T-cell (primary cell): ENCODE measurements at regions not wholly inside any gene's neighbourhood (a gene's known extent, or its start where the extent isn't known, plus 50 kb on each side); places are given as distances from the start of the nearest gene placed in this dataset.

ENCODE experiments used
- ATAC-seq, 4 experiments: fragments of 200-7000 bp in 3 of 4; fragments of 150-1000 bp in 1 of 4; cut with Tn5 transposase; replicated peaks in 1 of 4; 1 replicate in 3 of 4; 2 replicates in 1 of 4; pipeline ENCODE4 v1.10.0; 2021; ENCODE audit warnings: moderate library complexity in 3 of 4, mild to moderate bottlenecking in 2 of 4, moderate number of reproducible peaks in 1 of 4
- CTCF ChIA-PET, 2 donors: fragments of 300-600 bp; sonication (Branson Sonifier 250); formaldehyde crosslinking; loops; one replicate each; lab custom pipeline; 2022; ENCODE audit warnings: antibody characterized with exemption in 2 of 2; lab: Charles Lee
- POLR2A ChIA-PET, 2 donors: fragments of 300-600 bp; sonication (Branson Sonifier 250); formaldehyde crosslinking; loops; one replicate each; lab custom pipeline; 2022; ENCODE audit warnings: antibody characterized with exemption in 2 of 2; lab: Charles Lee
- DNase-seq, 35 experiments: peaks; one replicate each; pipeline versions ENCODE4 v3.0.0 to v3.0.0-alpha.2; 2013 to 2023
- H3K27ac ChIP-seq: one replicate; pipeline ENCODE4 v1.5.1; 2013; ENCODE audit warnings: low read length
- H3K27me3 ChIP-seq, 2 experiments: replicated peaks in 1 of 2; 1 replicate in 1 of 2; 2 replicates in 1 of 2; pipeline versions ENCODE4 v1.6.1 to v1.7.0; 2013; ENCODE audit warnings: low read length in 1 of 2, mixed read lengths in 1 of 2; ENCODE audit not compliant: control insufficient read depth in 2 of 2, insufficient read depth in 2 of 2; ENCODE audit errors: extremely low read depth in 1 of 2
- H3K36me3 ChIP-seq, 2 donors: 1 replicate in 1 of 2; 2 replicates in 1 of 2; pipeline versions ENCODE4 v1.6.1 to v1.7.0; 2013; ENCODE audit warnings: low read length in 1 of 2; ENCODE audit not compliant: control insufficient read depth in 2 of 2, insufficient read depth in 1 of 2; ENCODE audit errors: extremely low read depth in 1 of 2
- H3K4me1 ChIP-seq, 2 experiments: 1 replicate in 1 of 2; 2 replicates in 1 of 2; pipeline versions ENCODE4 v1.6.1 to v1.7.0; 2013; ENCODE audit warnings: low read length in 2 of 2, mixed read lengths in 1 of 2; ENCODE audit not compliant: insufficient read depth in 2 of 2, control insufficient read depth in 1 of 2; ENCODE audit errors: extremely low read depth in 1 of 2
- H3K4me3 ChIP-seq, 2 donors: 1 replicate in 1 of 2; 2 replicates in 1 of 2; pipeline versions ENCODE4 v1.5.1 to v1.7.0; 2013; ENCODE audit warnings: mild to moderate bottlenecking in 2 of 2, low read length in 1 of 2, moderate library complexity in 1 of 2; ENCODE audit not compliant: control insufficient read depth in 1 of 2; ENCODE audit errors: extremely low read depth in 1 of 2
- H3K9me3 ChIP-seq: 2 replicates; pipeline ENCODE4 v1.7.0; 2013
- H3K27ac Mint-ChIP-seq, 2 donors: one replicate each; pipeline ENCODE4 v1.8.0; 2020 to 2021; ENCODE audit warnings: mild to moderate bottlenecking in 2 of 2, mixed read lengths in 2 of 2
- H3K27me3 Mint-ChIP-seq, 2 donors: one replicate each; pipeline ENCODE4 v1.8.0; 2021 to 2022; ENCODE audit warnings: mixed read lengths in 2 of 2
- H3K36me3 Mint-ChIP-seq: one replicate; pipeline ENCODE4 v1.8.0; 2021; ENCODE audit warnings: mixed read lengths
- H3K4me1 Mint-ChIP-seq, 3 donors: one replicate each; pipeline ENCODE4 v1.8.0; 2020 to 2022; ENCODE audit warnings: mixed read lengths in 3 of 3, mild to moderate bottlenecking in 1 of 3
- H3K4me3 Mint-ChIP-seq, 3 donors: one replicate each; pipeline ENCODE4 v1.8.0; 2020 to 2022; ENCODE audit warnings: mild to moderate bottlenecking in 3 of 3, mixed read lengths in 3 of 3, moderate library complexity in 3 of 3
- H3K9me3 Mint-ChIP-seq, 3 donors: one replicate each; pipeline ENCODE4 v1.8.0; 2020 to 2022; ENCODE audit warnings: mixed read lengths in 3 of 3
- WGBS: methylation state at CpG from one replicate; pipeline ENCODE4 v1.1.5; 2013; ENCODE audit warnings: missing lambda C conversion rate; ENCODE audit not compliant: insufficient coverage; 5-methylcytosine and 5-hydroxymethylcytosine counted together

DNA sequence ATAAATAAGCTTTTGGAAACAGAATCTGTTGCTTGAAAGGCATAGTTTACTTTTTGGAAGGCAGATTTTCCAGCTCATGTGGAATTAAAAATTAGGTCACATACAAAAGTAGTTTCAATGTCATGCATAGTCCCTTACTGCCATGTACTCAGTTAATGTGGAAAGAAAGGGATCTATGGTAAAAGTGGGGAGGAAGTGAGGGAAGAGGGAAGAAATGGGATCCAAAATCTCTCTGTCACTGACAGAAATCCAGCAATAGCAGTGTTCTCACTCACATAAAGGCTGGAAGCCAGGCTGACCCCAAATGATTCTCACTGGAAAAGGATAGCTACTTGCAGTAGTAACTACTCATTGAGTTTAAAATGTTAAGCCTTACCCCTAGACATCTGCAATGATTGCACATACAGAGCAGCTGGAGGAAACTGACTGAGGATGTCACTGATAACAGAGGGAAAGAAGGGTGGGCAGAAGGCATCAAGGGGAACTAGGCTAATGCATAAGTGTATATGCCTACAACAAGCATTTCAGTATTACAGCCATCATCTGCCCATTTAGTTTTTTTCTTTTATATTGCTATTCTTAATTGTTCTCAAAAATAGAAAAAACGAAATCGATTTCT, 445.6 kb downstream of the FAT4 start:
- ChIA-PET CTCF (no interaction called here), POLR2A (interaction anchor here in 1 of 2 donors (0.6 kb wide), 1 partner anchor 16 kb away, joined by 5 read pairs; no protein-coding TSS in a partner anchor)
- Histone ChIP-seq H3K27me3 (no peaks in the 10 kb centered on the region), H3K36me3 (no peaks in the 10 kb centered on the region), H3K27ac (no peak overlapping the region), H3K9me3 (no peaks in the 10 kb centered on the region), H3K4me3 (no peak overlapping the region), H3K4me1 (no peaks in the 10 kb centered on the region)
- H3K27me3 Mint-ChIP-seq, result no peaks in the 10 kb centered on the region
- no peak for ATAC-seq
- no peak for DNase-seq
- no peak overlapping the region for H3K27ac Mint-ChIP-seq
- H3K4me1 Mint-ChIP-seq, result no peaks in the 10 kb centered on the region
- H3K36me3 Mint-ChIP-seq, result no peaks in the 10 kb centered on the region
- H3K4me3 Mint-ChIP-seq, result no peak overlapping the region
- WGBS, result no CpG with 5 or more reads among the region's 2 CpGs
- H3K9me3 Mint-ChIP-seq, result peaks cover 0 to 4% (median 3%) of the 10 kb centered on the region in 3 donors

DNA sequence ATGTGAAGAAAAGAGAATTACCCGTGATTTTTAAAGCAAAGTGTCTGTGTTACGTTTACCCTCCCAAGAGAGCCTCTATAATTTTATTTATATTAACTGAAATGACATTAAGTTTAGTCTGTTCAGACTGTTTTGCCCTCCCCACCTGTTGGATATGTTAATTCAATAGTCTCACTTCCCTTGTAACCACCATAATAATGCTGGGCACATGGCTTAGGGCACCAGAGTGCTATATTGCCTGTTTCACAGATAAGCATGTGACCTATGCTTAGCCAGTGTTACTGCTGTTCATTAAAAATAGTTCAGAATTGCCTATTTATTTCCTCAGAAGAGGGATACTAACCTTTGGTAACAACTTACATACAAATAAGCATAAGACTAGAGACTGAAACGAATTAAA, 446.2 kb downstream of the FAT4 start:
- DNase-seq, result no peak
- no peak for ATAC-seq
- POLR2A ChIA-PET, result interaction anchor here in 1 of 2 donors (0.6 kb wide), 1 partner anchor 17 kb away, joined by 5 read pairs; no protein-coding TSS in a partner anchor
- Mint-ChIP-seq H3K4me3 (no peak overlapping the region), H3K27ac (no peak overlapping the region), H3K27me3 (no peaks in the 10 kb centered on the region), H3K9me3 (peaks cover 0 to 4% (median 0%) of the 10 kb centered on the region in 3 donors), H3K36me3 (no peaks in the 10 kb centered on the region), H3K4me1 (no peaks in the 10 kb centered on the region)
- Histone ChIP-seq H3K36me3 (no peaks in the 10 kb centered on the region), H3K9me3 (no peaks in the 10 kb centered on the region), H3K4me1 (no peaks in the 10 kb centered on the region), H3K27ac (no peak overlapping the region), H3K27me3 (no peaks in the 10 kb centered on the region), H3K4me3 (no peak overlapping the region)
- CTCF ChIA-PET, result no interaction called here
- WGBS, result no CpG with 5 or more reads among the region's 3 CpGs

DNA sequence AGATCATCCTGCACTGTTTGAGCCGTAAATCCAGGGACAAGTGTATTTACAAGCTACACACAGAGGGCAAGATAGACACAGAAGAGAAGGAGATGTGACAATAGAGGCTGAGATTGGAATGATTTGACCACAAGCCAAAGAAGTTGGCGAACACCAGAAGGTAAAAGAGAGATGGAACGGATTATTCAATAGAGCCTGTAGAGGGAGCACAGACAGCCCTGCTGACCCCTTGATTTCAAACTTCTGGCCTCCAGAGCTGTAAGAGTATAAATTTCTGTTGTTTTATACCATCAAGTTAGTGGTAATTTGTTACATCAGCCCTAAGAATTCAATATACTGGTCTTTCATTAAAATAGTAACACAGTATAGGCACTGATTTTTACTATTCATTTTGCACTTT, 447.8 kb downstream of the FAT4 start:
- ChIA-PET POLR2A (no interaction called here), CTCF (no interaction called here)
- ATAC-seq (no peak), DNase-seq (no peak)
- no peaks in the 10 kb centered on the region for H3K27me3 ChIP-seq
- H3K4me3 Mint-ChIP-seq, result no peak overlapping the region
- 92% methylated on average over 3 of the region's 3 CpGs for WGBS
- no peaks in the 10 kb centered on the region for H3K27me3 Mint-ChIP-seq
- peaks cover 0 to 4% (median 0%) of the 10 kb centered on the region in 3 donors for H3K9me3 Mint-ChIP-seq
- no peak overlapping the region for H3K27ac Mint-ChIP-seq
- no peaks in the 10 kb centered on the region for H3K9me3 ChIP-seq
- no peaks in the 10 kb centered on the region for H3K36me3 ChIP-seq
- H3K27ac ChIP-seq, result no peak overlapping the region
- H3K36me3 Mint-ChIP-seq, result no peaks in the 10 kb centered on the region
- no peaks in the 10 kb centered on the region for H3K4me1 ChIP-seq
- H3K4me1 Mint-ChIP-seq, result no peaks in the 10 kb centered on the region
- H3K4me3 ChIP-seq, result no peak overlapping the region

DNA sequence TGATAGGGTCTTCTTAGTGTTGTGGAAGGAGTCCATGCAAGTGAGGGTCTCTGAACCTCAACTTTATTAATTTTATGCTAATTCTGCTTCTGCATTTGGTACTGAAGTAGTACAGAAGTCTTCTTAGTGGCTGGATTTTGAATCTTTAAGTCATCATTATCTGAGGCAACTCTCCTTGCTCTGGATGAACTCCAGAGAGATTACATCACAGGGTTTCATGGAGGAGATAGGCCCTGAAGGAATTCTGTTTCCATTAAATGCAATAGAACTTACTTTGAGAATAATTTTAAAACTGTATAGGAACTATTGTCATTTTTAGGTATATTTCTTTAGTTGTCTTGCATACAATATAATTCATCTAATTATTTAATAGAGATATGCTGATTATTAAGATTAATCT, 451.2 kb downstream of the FAT4 start:
- Histone ChIP-seq H3K27me3 (no peaks in the 10 kb centered on the region), H3K9me3 (no peaks in the 10 kb centered on the region), H3K4me3 (no peak overlapping the region), H3K4me1 (no peaks in the 10 kb centered on the region), H3K27ac (no peak overlapping the region), H3K36me3 (no peaks in the 10 kb centered on the region)
- Mint-ChIP-seq H3K9me3 (peaks cover 0 to 2% (median 0%) of the 10 kb centered on the region in 3 donors), H3K4me3 (no peak overlapping the region), H3K36me3 (no peaks in the 10 kb centered on the region), H3K27me3 (no peaks in the 10 kb centered on the region), H3K27ac (no peak overlapping the region), H3K4me1 (no peaks in the 10 kb centered on the region)
- ATAC-seq, result no peak
- ChIA-PET CTCF (no interaction called here), POLR2A (no interaction called here)
- no peak for DNase-seq

DNA sequence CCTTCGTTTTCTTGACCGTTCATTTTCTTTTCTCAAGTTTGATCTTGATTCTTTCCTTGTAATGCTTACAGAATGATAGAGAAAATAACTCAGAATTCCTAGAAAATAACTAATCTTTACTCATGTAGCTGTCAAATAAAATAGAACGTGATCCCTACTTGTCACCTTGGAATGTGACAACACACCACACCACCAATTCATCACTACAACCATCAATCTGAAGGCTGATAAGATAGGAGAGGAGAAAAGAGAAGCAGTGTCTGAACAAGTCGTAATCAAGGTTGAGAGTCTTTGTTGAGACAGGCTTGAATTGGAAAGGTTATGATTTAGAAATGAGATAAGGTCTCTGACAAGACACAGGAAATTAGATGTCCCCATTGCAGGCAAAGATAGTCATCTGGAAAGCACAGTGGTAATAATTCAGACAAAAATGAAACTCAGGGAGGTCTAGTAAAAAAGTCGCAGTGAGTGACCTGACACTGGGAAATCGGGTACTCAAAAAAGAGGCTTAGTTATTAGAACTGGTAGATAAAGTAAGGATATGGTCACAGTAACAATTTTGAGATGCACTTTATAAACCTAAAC, 456.2 kb downstream of the FAT4 start:
- H3K36me3 ChIP-seq, result no peaks in the 10 kb centered on the region
- ChIA-PET POLR2A (no interaction called here), CTCF (no interaction called here)
- no peak for ATAC-seq
- Mint-ChIP-seq H3K4me3 (no peak overlapping the region), H3K4me1 (no peaks in the 10 kb centered on the region), H3K27ac (no peak overlapping the region), H3K9me3 (peaks cover 3 to 17% (median 16%) of the 10 kb centered on the region in 3 donors), H3K27me3 (no peaks in the 10 kb centered on the region), H3K36me3 (no peaks in the 10 kb centered on the region)
- DNase-seq, result no peak
- H3K9me3 ChIP-seq, result no peaks in the 10 kb centered on the region
- H3K4me3 ChIP-seq, result no peak overlapping the region
- H3K4me1 ChIP-seq, result no peaks in the 10 kb centered on the region
- H3K27ac ChIP-seq, result no peak overlapping the region
- 56% methylated on average over 1 of the region's 6 CpGs for WGBS
- no peaks in the 10 kb centered on the region for H3K27me3 ChIP-seq

DNA sequence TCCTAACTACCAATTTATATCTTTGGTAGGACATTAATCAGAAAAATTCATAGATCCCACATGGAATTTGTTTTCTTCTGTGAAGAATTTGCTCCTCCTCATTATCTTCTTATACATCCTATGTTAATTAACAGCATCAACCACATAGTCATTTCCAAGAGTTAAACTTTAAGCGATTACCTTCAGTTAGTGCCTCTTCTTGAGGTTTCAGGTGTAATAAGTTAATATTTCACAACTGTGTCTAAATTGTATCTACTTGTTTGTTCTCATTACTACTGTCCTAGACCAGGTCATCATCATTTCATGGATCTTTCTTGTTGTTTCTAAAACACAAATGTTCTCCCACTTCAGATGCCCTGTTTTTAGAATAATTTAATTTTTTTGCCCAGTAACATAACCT, 457.9 kb downstream of the FAT4 start:
- no CpG with 5 or more reads among the region's 1 CpG for WGBS
- DNase-seq (no peak), ATAC-seq (no peak)
- Histone ChIP-seq H3K36me3 (no peaks in the 10 kb centered on the region), H3K27ac (no peak overlapping the region), H3K27me3 (no peaks in the 10 kb centered on the region), H3K4me3 (no peak overlapping the region), H3K4me1 (no peaks in the 10 kb centered on the region), H3K9me3 (no peaks in the 10 kb centered on the region)
- ChIA-PET CTCF (no interaction called here), POLR2A (no interaction called here)
- Mint-ChIP-seq H3K4me3 (no peak overlapping the region), H3K9me3 (peaks cover 11 to 27% (median 16%) of the 10 kb centered on the region in 3 donors), H3K27ac (no peak overlapping the region), H3K4me1 (no peaks in the 10 kb centered on the region), H3K36me3 (no peaks in the 10 kb centered on the region), H3K27me3 (no peaks in the 10 kb centered on the region)
